ENCODE measurements at regions not wholly inside any gene's neighbourhood (a gene's known extent, or its start where the extent isn't known, plus 50 kb on each side); places are given as distances from the start of the nearest gene placed in this dataset.

DNA sequence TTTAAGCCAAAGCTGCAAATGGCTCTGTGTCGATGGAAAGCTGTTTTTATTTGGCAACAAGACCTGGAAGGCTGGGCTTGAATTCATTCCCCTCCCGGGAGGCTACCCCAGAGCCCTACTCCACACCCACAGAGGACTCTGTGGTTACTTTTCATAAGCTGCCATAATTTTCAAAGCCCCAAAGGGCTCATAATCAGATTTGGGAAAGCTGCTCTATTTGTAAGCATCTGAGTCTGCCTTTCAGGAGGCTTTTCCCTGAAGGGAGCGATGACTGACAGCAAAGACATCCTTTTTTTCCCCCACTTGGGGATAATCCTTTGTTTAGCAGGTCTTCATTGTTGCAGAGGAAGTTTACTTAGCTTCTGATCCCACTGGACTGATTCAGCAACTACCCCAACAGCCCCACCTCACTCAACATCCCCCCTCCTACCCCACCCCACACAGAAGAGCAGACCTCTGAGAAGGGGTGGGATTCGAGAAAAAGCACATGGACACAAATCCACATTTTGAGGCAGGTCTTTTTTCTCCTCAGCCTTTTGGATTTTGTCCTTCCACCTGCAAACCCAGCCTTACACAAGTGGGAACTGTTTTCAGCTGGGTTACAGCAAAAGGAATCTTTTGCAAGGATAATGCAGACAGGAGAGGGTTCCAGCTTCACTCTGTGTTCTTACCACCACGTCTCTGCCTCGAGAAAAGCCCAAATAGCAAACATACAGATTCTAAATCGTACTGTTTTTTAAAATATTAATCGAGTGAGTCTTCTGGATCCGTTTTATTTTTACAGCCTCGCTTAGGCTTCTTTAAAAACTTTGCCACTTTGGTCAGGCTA is 244.4 kb upstream of the TUT7 start:
- TF ChIP-seq CTCF (conservative IDR thresholded peaks at IDR 0.05; ENCODE audit: low read length) (no peak), EZH2phosphoT487 (IDR thresholded peaks at IDR 0.05; ENCODE audit: borderline replicate concordance) (no peak)

Measured in Loucy (cell line).